ENCODE measurements at regions not wholly inside any gene's neighbourhood (a gene's known extent, or its start where the extent isn't known, plus 50 kb on each side); places are given as distances from the start of the nearest gene placed in this dataset.

GRCh38 chr2:128729051-128729450, 410.4 kb upstream of the HS6ST1 start:
- no peak for TF ChIP-seq CTCF (IDR thresholded peaks at IDR 0.05; ENCODE audit: unreplicated experiment)

GRCh38 chr2:128731994-128732650, 413.5 kb upstream of the HS6ST1 start:
- Mint-ChIP-seq H3K27me3 (peaks cover 8% of the 10 kb centered on the region), H3K4me3 (ENCODE audit: low read depth) (no peak overlapping the region), H3K4me1 (ENCODE audit: low read depth) (peaks cover under 1% of the 10 kb centered on the region), H3K36me3 (ENCODE audit: insufficient read depth) (no peaks in the 10 kb centered on the region), H3K27ac (no peak overlapping the region), H3K9me3 (ENCODE audit: low read depth) (peaks cover 6% of the 10 kb centered on the region)
- no peak for TF ChIP-seq CTCF (IDR thresholded peaks at IDR 0.05; ENCODE audit: unreplicated experiment)
- no peak for DNase-seq (ENCODE audit: low spot score, unreplicated experiment)

More at GRCh38 chr2:128729051-128729450, 410.4 kb upstream of the HS6ST1 start:
- Mint-ChIP-seq H3K4me3 (ENCODE audit: low read depth) (no peak overlapping the region), H3K36me3 (ENCODE audit: insufficient read depth) (no peaks in the 10 kb centered on the region), H3K9me3 (ENCODE audit: low read depth) (peaks cover 6% of the 10 kb centered on the region), H3K4me1 (ENCODE audit: low read depth) (peaks cover 2% of the 10 kb centered on the region), H3K27ac (no peak overlapping the region), H3K27me3 (peaks cover 6% of the 10 kb centered on the region)
- DNase-seq (ENCODE audit: low spot score, unreplicated experiment): no peak

GRCh38 chr2:128732976-128733431, 414.3 kb upstream of the HS6ST1 start:
- no peak for TF ChIP-seq CTCF (IDR thresholded peaks at IDR 0.05; ENCODE audit: unreplicated experiment)
- peaks cover 6% of the 10 kb centered on the region for H3K9me3 Mint-ChIP-seq (ENCODE audit: low read depth)
- peaks cover 1% of the 10 kb centered on the region for H3K4me1 Mint-ChIP-seq (ENCODE audit: low read depth)
- DNase-seq (ENCODE audit: low spot score, unreplicated experiment): no peak
- peaks cover 11% of the 10 kb centered on the region for H3K27me3 Mint-ChIP-seq
- H3K27ac Mint-ChIP-seq: no peak overlapping the region
- no peaks in the 10 kb centered on the region for H3K36me3 Mint-ChIP-seq (ENCODE audit: insufficient read depth)
- no peak overlapping the region for H3K4me3 Mint-ChIP-seq (ENCODE audit: low read depth)

- no peak for TF ChIP-seq CTCF (IDR thresholded peaks at IDR 0.05; ENCODE audit: unreplicated experiment)
- H3K36me3 Mint-ChIP-seq (ENCODE audit: insufficient read depth): no peaks in the 10 kb centered on the region
- peaks cover 12% of the 10 kb centered on the region for H3K27me3 Mint-ChIP-seq
- H3K4me1 Mint-ChIP-seq (ENCODE audit: low read depth): peaks cover 1% of the 10 kb centered on the region
- H3K9me3 Mint-ChIP-seq (ENCODE audit: low read depth): peaks cover 6% of the 10 kb centered on the region
- no peak overlapping the region for H3K27ac Mint-ChIP-seq
- no peak overlapping the region for H3K4me3 Mint-ChIP-seq (ENCODE audit: low read depth)
- no peak for DNase-seq (ENCODE audit: low spot score, unreplicated experiment)
These were observed 414.8 kb upstream of the HS6ST1 start for GRCh38 chr2:128733450-128733849.

- Mint-ChIP-seq H3K4me3 (ENCODE audit: low read depth) (no peak overlapping the region), H3K36me3 (ENCODE audit: insufficient read depth) (no peaks in the 10 kb centered on the region), H3K27ac (no peak overlapping the region), H3K9me3 (ENCODE audit: low read depth) (peaks cover 3% of the 10 kb centered on the region), H3K4me1 (ENCODE audit: low read depth) (peaks cover 1% of the 10 kb centered on the region), H3K27me3 (peaks cover 14% of the 10 kb centered on the region)
- DNase-seq (ENCODE audit: low spot score, unreplicated experiment): no peak
- no peak for TF ChIP-seq CTCF (IDR thresholded peaks at IDR 0.05; ENCODE audit: unreplicated experiment)
These were observed 416.0 kb upstream of the HS6ST1 start for GRCh38 chr2:128734521-128735295.
